ENCODE measurements at regions not wholly inside any gene's neighbourhood (a gene's known extent, or its start where the extent isn't known, plus 50 kb on each side); places are given as distances from the start of the nearest gene placed in this dataset.

- DNase-seq (ENCODE audit: low spot score) = no peak
Observed at GRCh38 chr4:189278597-189279165, 662.0 kb upstream of the FRG1 start.

- DNase-seq (ENCODE audit: low spot score) = no peak
Observed at GRCh38 chr4:189279188-189279587, 661.5 kb upstream of the FRG1 start.

- no peak for DNase-seq (ENCODE audit: low spot score)
Observed at GRCh38 chr4:189285377-189285776, 655.3 kb upstream of the FRG1 start.

GRCh38 chr4:189291939-189292338, 648.7 kb upstream of the FRG1 start:
- no peak for DNase-seq (ENCODE audit: low spot score)

- no peak for DNase-seq (ENCODE audit: low spot score)
Observed at GRCh38 chr4:189293459-189293858, 647.2 kb upstream of the FRG1 start.

GRCh38 chr4:189294574-189294973, 646.1 kb upstream of the FRG1 start:
- no peak for DNase-seq (ENCODE audit: low spot score)

GRCh38 chr4:189299706-189300105, 641.0 kb upstream of the FRG1 start:
- DNase-seq (ENCODE audit: low spot score) = no peak

- DNase-seq (ENCODE audit: low spot score) = no peak
Observed at GRCh38 chr4:189301692-189302091, 639.0 kb upstream of the FRG1 start.

GRCh38 chr4:189302719-189303118, 638.0 kb upstream of the FRG1 start:
- DNase-seq (ENCODE audit: low spot score) = no peak

- DNase-seq (ENCODE audit: low spot score) = no peak
Observed at GRCh38 chr4:189304167-189304566, 636.5 kb upstream of the FRG1 start.

- no peak for DNase-seq (ENCODE audit: low spot score)
Observed at GRCh38 chr4:189304809-189305208, 635.9 kb upstream of the FRG1 start.

- DNase-seq (ENCODE audit: low spot score) = no peak
Observed at GRCh38 chr4:189305500-189305899, 635.2 kb upstream of the FRG1 start.

- DNase-seq (ENCODE audit: low spot score) = no peak
Observed at GRCh38 chr4:189311251-189311650, 629.4 kb upstream of the FRG1 start.

GRCh38 chr4:189313064-189313463, 627.6 kb upstream of the FRG1 start:
- no peak for DNase-seq (ENCODE audit: low spot score)

- no peak for DNase-seq (ENCODE audit: low spot score)
Observed at GRCh38 chr4:189313861-189314513, 626.7 kb upstream of the FRG1 start.

GRCh38 chr4:189322426-189322825, 618.2 kb upstream of the FRG1 start:
- no peak for DNase-seq (ENCODE audit: low spot score)

GRCh38 chr4:189341881-189342280, 598.8 kb upstream of the FRG1 start:
- no peak for DNase-seq (ENCODE audit: low spot score)

GRCh38 chr4:189355590-189355989, 585.1 kb upstream of the FRG1 start:
- no peak for DNase-seq (ENCODE audit: low spot score)

- DNase-seq (ENCODE audit: low spot score) = no peak
Observed at GRCh38 chr4:189362364-189362763, 578.3 kb upstream of the FRG1 start.

GRCh38 chr4:189364032-189364449, 576.6 kb upstream of the FRG1 start:
- no peak for DNase-seq (ENCODE audit: low spot score)

GRCh38 chr4:189365451-189365850, 575.2 kb upstream of the FRG1 start:
- no peak for DNase-seq (ENCODE audit: low spot score)

GRCh38 chr4:189367832-189368231, 572.8 kb upstream of the FRG1 start:
- no peak for DNase-seq (ENCODE audit: low spot score)

GRCh38 chr4:189374176-189374575, 566.5 kb upstream of the FRG1 start:
- no peak for DNase-seq (ENCODE audit: low spot score)

GRCh38 chr4:189376901-189377300, 563.8 kb upstream of the FRG1 start:
- no peak for DNase-seq (ENCODE audit: low spot score)

Data from HuH-7.5 (cell line).